Jurkat, Clone E6-1 (cell line): ENCODE measurements at regions not wholly inside any gene's neighbourhood (a gene's known extent, or its start where the extent isn't known, plus 50 kb on each side); places are given as distances from the start of the nearest gene placed in this dataset.
"Not testable (repeated sequence)": the region's sequence is repeated elsewhere in the genome, so short reads cannot be mapped to it uniquely, and the experiment has no call there.

Source experiments
- DNase-seq: peaks from one replicate; pipeline ENCODE4 v3.0.0-alpha.2; 2011; ENCODE audit warnings: low read depth, low spot score
- H3K4me3 ChIP-seq: 2 replicates; pipeline ENCODE4 v1.5.1; 2011; ENCODE audit warnings: mild to moderate bottlenecking, low read length, control low read depth, moderate library complexity

GRCh38 chr13:32828711-32829110, 187.5 kb upstream of the KL start:
- no peak overlapping the region for H3K4me3 ChIP-seq
- DNase-seq: no peak

- H3K4me3 ChIP-seq: no peak overlapping the region
- no peak for DNase-seq
Observed at GRCh38 chr13:32829269-32829668, 187.0 kb upstream of the KL start.

- H3K4me3 ChIP-seq: no peak overlapping the region
- no peak for DNase-seq
Observed at GRCh38 chr13:32829676-32830335, 186.4 kb upstream of the KL start.

- H3K4me3 ChIP-seq: no peak overlapping the region
- DNase-seq: no peak
Observed at GRCh38 chr13:32830336-32831031, 185.7 kb upstream of the KL start.

- H3K4me3 ChIP-seq: no peak overlapping the region
- no peak for DNase-seq
Observed at GRCh38 chr13:32837307-32837972, 178.8 kb upstream of the KL start.

- H3K4me3 ChIP-seq: no peak overlapping the region
Observed at GRCh38 chr13:32837973-32838927, 178.0 kb upstream of the KL start.

GRCh38 chr13:32838945-32839344, 177.3 kb upstream of the KL start:
- DNase-seq: peak; percentile 7
- no peak overlapping the region for H3K4me3 ChIP-seq

More at GRCh38 chr13:32837973-32838927, 178.0 kb upstream of the KL start:
- DNase-seq: no peak

GRCh38 chr13:32840113-32840512, 176.1 kb upstream of the KL start:
- DNase-seq: no peak
- no peak overlapping the region for H3K4me3 ChIP-seq

- no peak for DNase-seq
- H3K4me3 ChIP-seq: no peak overlapping the region
Observed at GRCh38 chr13:32840989-32841713, 175.1 kb upstream of the KL start.

- H3K4me3 ChIP-seq: no peak overlapping the region
- no peak for DNase-seq
Observed at GRCh38 chr13:32845952-32846950, 170.0 kb upstream of the KL start.

- DNase-seq, H3K4me3 ChIP-seq: not testable (repeated sequence)
Observed at GRCh38 chr13:32847976-32848375, 168.2 kb upstream of the KL start.

- no peak for DNase-seq
- no peak overlapping the region for H3K4me3 ChIP-seq
Observed at GRCh38 chr13:32849369-32849768, 166.9 kb upstream of the KL start.

GRCh38 chr13:32850316-32851052, 165.7 kb upstream of the KL start:
- H3K4me3 ChIP-seq: no peak overlapping the region
- DNase-seq: no peak

GRCh38 chr13:32851083-32852069, 164.8 kb upstream of the KL start:
- no peak for DNase-seq
- no peak overlapping the region for H3K4me3 ChIP-seq

GRCh38 chr13:32852526-32852925, 163.7 kb upstream of the KL start:
- DNase-seq: no peak
- H3K4me3 ChIP-seq: no peak overlapping the region

GRCh38 chr13:32857077-32857476, 159.1 kb upstream of the KL start:
- no peak overlapping the region for H3K4me3 ChIP-seq
- no peak for DNase-seq
